ENCODE measurements at regions not wholly inside any gene's neighbourhood (a gene's known extent, or its start where the extent isn't known, plus 50 kb on each side); places are given as distances from the start of the nearest gene placed in this dataset.

DNA sequence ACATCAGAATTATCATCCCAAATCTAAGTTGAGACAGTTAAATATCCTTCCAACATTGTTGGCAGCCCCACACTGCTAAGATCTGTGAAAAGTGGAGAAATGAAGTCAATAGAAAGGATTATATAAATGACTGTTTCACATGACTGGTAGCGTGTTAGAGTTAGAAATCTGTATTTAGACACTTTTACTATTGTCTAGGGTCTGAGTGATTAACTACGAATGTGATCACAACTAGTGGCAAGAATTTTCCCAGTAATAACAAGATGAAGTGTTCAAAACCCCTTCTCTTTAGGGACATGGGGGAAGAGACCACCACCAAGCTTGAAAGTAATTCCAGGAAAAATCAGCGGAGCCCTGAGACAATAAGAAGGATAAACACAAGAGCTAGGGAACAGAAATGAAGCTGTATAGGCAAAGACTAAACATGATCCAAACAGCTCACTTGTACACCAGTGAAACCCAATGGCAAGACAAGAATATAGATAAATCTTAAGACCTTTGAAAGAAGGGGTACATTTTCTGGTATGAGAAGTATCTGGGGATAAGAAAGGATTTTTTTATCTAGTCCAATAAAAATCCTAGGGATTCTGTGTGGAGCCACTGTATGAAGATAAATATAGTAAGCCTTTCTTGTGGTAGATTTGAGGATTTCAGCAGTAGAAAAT lies 646.6 kb upstream of the USP24 start:
- Histone ChIP-seq H3K27me3 (no peaks in the 10 kb centered on the region), H3K4me1 (peaks cover 0 to 10% of the 10 kb centered on the region in 2 donors), H3K4me3 (no peak overlapping the region), H3K9me3 (no peaks in the 10 kb centered on the region), H3K27ac (no peak overlapping the region), H3K36me3 (no peaks in the 10 kb centered on the region)
- TF ChIP-seq, protein P1, sequence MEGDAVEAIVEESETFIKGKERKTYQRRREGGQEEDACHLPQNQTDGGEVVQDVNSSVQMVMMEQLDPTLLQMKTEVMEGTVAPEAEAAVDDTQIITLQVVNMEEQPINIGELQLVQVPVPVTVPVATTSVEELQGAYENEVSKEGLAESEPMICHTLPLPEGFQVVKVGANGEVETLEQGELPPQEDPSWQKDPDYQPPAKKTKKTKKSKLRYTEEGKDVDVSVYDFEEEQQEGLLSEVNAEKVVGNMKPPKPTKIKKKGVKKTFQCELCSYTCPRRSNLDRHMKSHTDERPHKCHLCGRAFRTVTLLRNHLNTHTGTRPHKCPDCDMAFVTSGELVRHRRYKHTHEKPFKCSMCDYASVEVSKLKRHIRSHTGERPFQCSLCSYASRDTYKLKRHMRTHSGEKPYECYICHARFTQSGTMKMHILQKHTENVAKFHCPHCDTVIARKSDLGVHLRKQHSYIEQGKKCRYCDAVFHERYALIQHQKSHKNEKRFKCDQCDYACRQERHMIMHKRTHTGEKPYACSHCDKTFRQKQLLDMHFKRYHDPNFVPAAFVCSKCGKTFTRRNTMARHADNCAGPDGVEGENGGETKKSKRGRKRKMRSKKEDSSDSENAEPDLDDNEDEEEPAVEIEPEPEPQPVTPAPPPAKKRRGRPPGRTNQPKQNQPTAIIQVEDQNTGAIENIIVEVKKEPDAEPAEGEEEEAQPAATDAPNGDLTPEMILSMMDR (IDR thresholded peaks at IDR 0.05) = no peak
- no peak for DNase-seq (ENCODE audit: low spot score)

DNA sequence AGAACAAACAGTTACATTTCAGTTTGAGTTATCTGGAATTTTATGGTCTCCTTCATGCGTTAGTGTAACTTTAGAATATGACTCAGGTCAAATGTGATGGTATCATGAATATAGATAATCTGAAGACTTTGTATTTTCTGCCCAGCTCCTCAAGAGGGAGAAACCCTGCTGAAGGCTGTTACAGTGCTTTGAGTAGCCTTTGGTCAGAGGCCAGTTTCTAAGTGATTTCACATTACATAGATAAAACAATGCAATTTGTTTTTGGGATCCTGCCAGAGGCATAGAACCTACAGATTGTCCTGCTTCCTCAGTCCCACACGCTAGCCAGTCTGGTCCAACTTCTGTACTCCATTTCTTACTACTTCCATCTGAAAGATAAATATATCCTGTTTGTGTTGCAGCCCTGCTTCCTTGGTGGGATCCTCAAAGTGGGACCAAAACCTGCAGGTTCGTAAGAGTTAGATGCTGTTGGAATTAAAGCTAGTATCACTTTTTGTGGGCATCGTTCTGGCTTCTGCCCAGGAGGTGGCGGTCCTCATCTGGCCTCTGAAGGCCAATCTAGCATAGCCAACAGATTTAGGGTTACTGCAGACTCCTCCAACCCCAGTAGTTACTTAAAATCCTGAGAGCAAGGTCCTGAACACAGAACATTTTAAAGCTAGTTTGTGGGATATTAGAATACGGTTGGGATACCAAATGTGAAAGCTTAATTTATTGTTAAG lies 645.8 kb upstream of the USP24 start:
- Histone ChIP-seq H3K27me3 (no peaks in the 10 kb centered on the region), H3K36me3 (no peaks in the 10 kb centered on the region)

DNA sequence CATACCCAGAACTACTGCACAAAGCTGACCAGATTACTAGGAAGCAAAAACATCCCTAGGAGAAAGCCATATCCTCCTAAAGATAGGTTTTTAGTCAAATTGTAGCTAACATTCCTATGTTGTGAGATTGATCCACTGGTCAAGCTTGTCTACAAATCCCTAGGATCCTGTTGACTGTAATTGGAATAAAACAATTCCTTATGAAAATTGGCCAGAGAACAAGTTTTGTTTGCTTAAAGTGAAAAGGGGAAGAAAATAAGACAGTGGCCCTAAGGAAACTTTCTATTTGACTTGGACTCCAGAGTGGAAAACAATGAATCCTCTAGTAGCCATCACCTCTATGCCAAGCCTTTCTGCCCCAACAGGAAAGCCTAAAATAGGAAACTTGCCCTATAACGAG lies 645.2 kb upstream of the USP24 start:
- Histone ChIP-seq H3K4me1 (peaks cover 0 to 10% of the 10 kb centered on the region in 2 donors), H3K4me3 (no peak overlapping the region), H3K27me3 (no peaks in the 10 kb centered on the region), H3K9me3 (no peaks in the 10 kb centered on the region), H3K36me3 (no peaks in the 10 kb centered on the region), H3K27ac (no peak overlapping the region)
- DNase-seq (ENCODE audit: low spot score) = no peak
- TF ChIP-seq, protein P1 (IDR thresholded peaks at IDR 0.05) = no peak

More for the DNA sequence above, 645.8 kb upstream of the USP24 start:
- no peak for DNase-seq (ENCODE audit: low spot score)
- H3K4me3 ChIP-seq = no peak overlapping the region
- peaks cover 0 to 10% of the 10 kb centered on the region in 2 donors for H3K4me1 ChIP-seq
- no peak overlapping the region for H3K27ac ChIP-seq
- TF ChIP-seq, protein P1 (IDR thresholded peaks at IDR 0.05) = no peak
- no peaks in the 10 kb centered on the region for H3K9me3 ChIP-seq

DNA sequence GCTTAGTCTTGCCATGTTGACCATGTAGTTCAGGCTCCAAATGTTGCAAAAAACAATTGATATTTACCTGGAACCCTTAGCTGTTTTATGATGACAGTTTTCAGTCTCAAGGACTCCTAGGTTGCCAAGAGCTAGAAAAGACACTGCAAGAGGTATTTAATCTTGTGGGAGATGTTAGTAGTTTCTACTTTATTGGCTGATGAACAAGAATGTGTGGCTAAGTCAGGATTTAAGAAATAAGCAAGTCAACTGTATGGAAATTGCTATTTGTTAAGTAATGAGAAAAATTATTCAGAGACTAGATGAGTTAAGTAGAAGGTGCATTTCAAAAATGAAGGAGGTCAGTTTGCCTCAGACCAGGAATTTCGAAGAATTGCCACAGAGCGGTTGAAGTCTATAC lies 639.7 kb upstream of the USP24 start:
- Histone ChIP-seq H3K4me3 (no peak overlapping the region), H3K9me3 (no peaks in the 10 kb centered on the region), H3K27ac (no peak overlapping the region), H3K36me3 (no peaks in the 10 kb centered on the region), H3K27me3 (no peaks in the 10 kb centered on the region), H3K4me1 (peaks cover 0 to 1% of the 10 kb centered on the region in 2 donors)
- TF ChIP-seq, protein P1 (IDR thresholded peaks at IDR 0.05) = no peak
- DNase-seq (ENCODE audit: low spot score) = no peak

DNA sequence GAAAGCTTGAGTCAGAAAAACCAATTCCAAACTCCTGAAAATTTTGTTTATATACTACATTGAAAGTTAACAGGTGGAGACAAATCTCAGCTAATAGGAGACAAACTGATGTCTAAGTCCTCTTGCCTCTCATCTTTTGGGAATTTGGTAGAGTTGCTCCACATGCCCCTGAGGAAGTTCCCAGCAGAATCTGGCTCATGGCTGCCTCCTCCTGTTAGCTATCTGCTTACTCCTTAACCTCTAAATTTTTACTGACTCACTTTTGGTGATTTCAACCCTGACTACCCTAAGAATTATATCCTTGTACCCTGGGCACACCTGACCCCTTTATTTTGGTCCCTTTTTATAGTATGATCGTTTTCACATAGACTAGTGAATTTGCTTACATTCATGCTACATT lies 633.7 kb upstream of the USP24 start:
- no peak for DNase-seq (ENCODE audit: low spot score)
- Histone ChIP-seq H3K4me1 (no peaks in the 10 kb centered on the region), H3K4me3 (no peak overlapping the region), H3K36me3 (no peaks in the 10 kb centered on the region), H3K27ac (no peak overlapping the region), H3K27me3 (no peaks in the 10 kb centered on the region), H3K9me3 (no peaks in the 10 kb centered on the region)
- TF ChIP-seq, protein P1 (IDR thresholded peaks at IDR 0.05) = peak in 1 of 2 donors; percentile 10
